ENCODE measurements at regions not wholly inside any gene's neighbourhood (a gene's known extent, or its start where the extent isn't known, plus 50 kb on each side); places are given as distances from the start of the nearest gene placed in this dataset.
"Not testable (repeated sequence)": the region's sequence is repeated elsewhere in the genome, so short reads cannot be mapped to it uniquely, and the experiment has no call there.

- no peak for DNase-seq (ENCODE audit: low read depth)
These were observed 133.3 kb upstream of the MEX3C start for GRCh38 chr18:51330739-51331138.

DNA sequence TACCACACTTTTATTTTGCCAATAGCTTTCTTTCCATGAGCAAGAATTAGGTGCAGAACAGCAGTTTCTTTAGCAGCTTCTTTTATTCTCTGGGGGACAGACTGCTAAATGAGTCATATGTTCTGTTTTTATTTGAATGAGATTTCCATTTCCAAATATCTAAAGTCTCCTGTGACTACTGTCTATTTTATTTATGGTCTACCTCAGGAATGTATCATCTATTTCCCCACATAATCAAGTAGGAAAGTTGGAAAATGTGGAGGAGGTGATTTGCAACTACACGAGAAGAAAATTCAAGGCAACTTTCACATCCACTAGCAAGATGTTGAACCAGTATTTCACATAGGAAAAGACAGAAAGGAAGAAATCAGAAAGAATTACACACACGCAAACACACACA lies 139.9 kb upstream of the MEX3C start:
- DNase-seq (ENCODE audit: low read depth): no peak

- DNase-seq (ENCODE audit: low read depth): no peak
These were observed 142.4 kb upstream of the MEX3C start for GRCh38 chr18:51339856-51340255.

DNA sequence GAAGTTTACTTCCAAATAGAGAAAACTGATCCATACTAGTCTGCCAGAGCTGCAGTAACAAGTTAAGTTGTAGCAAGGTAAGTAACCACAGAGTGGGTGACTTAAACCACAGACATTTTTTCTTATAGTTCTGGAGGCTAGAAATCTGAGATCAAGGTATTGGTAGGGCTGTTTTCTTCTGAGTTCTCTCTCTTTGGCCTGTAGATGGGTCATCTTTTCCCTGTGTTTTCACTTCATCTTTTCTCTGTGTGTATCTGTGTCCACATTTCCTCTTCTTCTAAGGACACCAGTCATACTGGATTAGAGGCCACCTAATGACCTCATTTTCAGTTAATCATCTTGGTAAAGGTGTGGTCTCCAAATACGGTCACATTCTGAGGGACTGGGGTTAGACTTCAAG lies 142.9 kb upstream of the MEX3C start:
- DNase-seq (ENCODE audit: low read depth): no peak

GRCh38 chr18:51342815-51343214 lies 145.3 kb upstream of the MEX3C start:
- no peak for DNase-seq (ENCODE audit: low read depth)

GRCh38 chr18:51345848-51346391 lies 148.4 kb upstream of the MEX3C start:
- no peak for DNase-seq (ENCODE audit: low read depth)

- no peak for DNase-seq (ENCODE audit: low read depth)
These were observed 148.9 kb upstream of the MEX3C start for GRCh38 chr18:51346404-51346803.

DNA sequence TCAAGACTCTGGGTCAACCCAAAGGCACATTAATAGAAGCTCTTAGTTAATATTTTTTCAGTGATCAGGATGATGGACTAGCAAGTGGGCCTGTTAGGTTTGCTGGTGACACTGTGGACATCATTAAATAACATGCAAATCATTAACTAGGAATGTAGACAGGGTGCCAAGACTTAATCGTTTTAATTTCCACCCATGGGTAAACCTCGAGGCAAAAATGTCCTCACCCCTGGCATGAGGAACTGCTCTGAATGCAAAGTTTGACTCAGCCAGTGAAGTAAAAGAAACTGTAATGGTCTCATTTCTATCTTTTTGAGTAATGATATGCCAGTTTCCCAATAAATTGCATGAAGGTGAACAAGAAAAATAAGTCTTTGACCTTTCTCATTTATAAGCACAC lies 152.6 kb upstream of the MEX3C start:
- no peak for DNase-seq (ENCODE audit: low read depth)

GRCh38 chr18:51355841-51356240 lies 158.4 kb upstream of the MEX3C start:
- no peak for DNase-seq (ENCODE audit: low read depth)

GRCh38 chr18:51360301-51360700 lies 162.8 kb upstream of the MEX3C start:
- DNase-seq (ENCODE audit: low read depth): not testable (repeated sequence)

- no peak for DNase-seq (ENCODE audit: low read depth)
These were observed 163.8 kb upstream of the MEX3C start for GRCh38 chr18:51361130-51361860.

GRCh38 chr18:51363384-51363783 lies 165.9 kb upstream of the MEX3C start:
- no peak for DNase-seq (ENCODE audit: low read depth)

DNA sequence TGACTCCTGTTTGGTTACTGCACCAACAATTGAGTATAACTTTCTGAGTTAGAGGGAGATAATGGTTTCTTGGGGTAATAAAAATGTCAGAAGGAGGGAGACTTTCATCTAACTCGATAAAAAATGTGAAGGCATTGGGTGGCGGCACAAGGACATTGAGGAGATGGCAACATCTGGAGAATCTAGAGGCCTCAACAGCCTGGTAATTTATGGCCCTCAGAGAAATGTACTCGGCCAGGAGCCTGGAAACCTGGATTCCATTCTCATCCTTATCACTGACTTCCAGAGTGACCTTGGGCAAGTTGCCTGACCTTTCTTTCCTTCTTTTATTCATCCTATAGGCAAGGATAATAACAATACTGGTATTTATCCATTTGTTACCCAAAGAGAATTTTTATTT lies 173.5 kb upstream of the MEX3C start:
- no peak for DNase-seq (ENCODE audit: low read depth)

DNA sequence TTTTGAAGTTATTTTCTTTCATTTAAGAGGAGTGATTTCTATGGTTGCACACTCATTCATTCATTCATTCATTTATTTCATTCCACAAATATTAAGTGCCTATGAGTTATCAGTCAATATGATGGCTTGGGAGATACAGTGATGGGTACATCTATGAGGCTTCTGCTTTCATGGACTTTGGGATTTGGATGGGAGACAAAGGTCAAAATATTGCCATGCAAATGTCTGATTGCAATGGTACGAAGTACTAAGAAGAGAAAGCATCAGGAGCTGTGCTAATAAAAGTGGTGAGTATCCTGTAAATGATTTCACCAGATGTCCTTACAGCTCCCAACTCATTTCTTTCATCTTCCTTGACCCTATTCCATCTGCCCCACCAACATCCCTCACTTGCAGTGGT lies 174.4 kb upstream of the MEX3C start:
- no peak for DNase-seq (ENCODE audit: low read depth)

- no peak for DNase-seq (ENCODE audit: low read depth)
These were observed 184.6 kb upstream of the MEX3C start for GRCh38 chr18:51382081-51382480.

DNA sequence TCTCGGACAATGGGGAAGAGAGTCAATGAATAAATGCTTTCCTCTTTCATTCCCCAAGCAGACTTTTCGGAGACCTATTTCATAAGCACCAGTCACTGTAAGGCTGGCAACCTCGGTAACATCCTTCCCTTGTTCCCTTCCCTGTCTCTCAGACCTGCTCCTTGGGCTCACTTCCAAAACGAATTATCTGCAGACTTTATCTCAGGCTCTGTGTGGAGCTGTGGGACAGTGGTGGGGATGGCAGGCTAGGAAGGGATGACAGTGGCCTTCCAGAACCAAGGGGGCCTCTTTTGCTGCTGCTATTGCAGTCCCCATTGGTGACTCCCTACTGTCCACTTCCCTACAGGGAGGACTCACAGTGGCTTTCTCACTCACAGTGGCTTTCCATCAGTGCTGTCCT lies 185.6 kb upstream of the MEX3C start:
- no peak for DNase-seq (ENCODE audit: low read depth)

GRCh38 chr18:51383711-51384110 lies 186.2 kb upstream of the MEX3C start:
- no peak for DNase-seq (ENCODE audit: low read depth)

- DNase-seq (ENCODE audit: low read depth): no peak
These were observed 187.8 kb upstream of the MEX3C start for GRCh38 chr18:51385270-51385669.

DNA sequence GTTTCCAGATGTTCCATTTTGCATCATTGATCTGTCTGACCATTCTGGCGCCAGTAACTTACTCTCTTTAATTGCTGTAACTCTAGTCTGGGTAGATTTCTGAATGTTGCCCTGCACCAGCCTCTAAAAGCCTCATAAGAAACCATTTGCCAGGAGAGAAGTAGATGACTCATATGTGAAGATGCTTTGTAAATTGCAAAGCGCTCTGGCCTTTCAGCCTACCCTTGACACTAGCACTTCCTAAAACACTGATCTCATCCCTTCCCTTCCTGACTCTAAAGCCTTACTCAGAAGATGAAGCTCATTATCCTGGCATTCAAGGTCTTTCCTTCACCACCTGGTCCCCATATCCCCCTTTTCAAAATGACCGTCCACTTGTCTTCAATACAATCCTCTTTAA lies 193.2 kb upstream of the MEX3C start:
- DNase-seq (ENCODE audit: low read depth): no peak

DNA sequence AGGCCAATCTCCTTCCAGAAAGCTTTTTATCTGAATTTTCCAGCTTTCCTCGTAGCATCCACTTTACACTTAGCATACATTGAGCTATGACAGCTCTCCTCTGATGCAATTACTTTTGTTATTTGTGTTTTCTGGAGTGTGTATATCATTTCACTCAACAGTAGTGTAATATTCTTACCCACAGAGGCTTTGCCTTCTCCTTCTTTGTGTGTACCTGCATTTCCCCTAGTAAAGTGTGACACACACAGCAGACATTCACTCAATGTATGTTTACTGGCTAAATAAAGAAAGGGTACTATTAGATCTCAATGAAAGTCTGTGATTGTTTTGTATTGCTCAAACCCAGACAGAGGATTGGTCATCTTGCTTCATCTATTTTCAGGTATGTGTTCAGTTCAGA lies 193.7 kb upstream of the MEX3C start:
- DNase-seq (ENCODE audit: low read depth): no peak

DNA sequence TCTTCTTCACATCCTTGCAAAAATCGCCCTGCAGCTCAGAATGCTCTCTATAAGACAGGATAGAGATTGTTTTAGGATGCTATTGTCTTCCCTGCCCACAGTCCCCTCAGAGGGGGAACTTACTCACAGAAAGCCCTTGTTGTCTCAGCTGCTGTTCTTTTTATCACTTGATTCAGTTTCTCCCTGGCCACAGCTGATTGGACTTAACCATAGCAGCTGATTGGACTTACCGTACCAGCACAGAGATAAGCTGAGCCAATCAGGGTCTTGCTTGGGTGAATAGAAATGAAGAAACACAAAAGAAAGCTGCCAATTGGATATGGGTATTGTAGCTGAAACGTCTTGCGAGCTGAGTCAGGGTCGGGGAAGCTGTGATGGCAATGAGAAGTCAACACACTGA lies 194.2 kb upstream of the MEX3C start:
- no peak for DNase-seq (ENCODE audit: low read depth)

GRCh38 chr18:51397347-51397962 lies 200.0 kb upstream of the MEX3C start:
- no peak for DNase-seq (ENCODE audit: low read depth)

- no peak for DNase-seq (ENCODE audit: low read depth)
These were observed 200.6 kb upstream of the MEX3C start for GRCh38 chr18:51398104-51398503.
